ENCODE measurements at regions not wholly inside any gene's neighbourhood (a gene's known extent, or its start where the extent isn't known, plus 50 kb on each side); places are given as distances from the start of the nearest gene placed in this dataset.

GRCh38 chrX:46433892-46434291 lies 111.3 kb downstream of the ZNF674 start:
- TF ChIP-seq CTCF (IDR thresholded peaks at IDR 0.05; ENCODE audit: low read depth, low read length) (no peak), POLR2A (IDR thresholded peaks at IDR 0.05; ENCODE audit: extremely low read depth, insufficient read length) (no peak), MAX (IDR thresholded peaks at IDR 0.05; ENCODE audit: low read depth, low read length) (no peak), MYC (IDR thresholded peaks at IDR 0.05; ENCODE audit: low read depth, low read length) (no peak)

Measured in NB4 (cell line).